Pons (tissue), 1 donor: ENCODE measurements at regions not wholly inside any gene's neighbourhood (a gene's known extent, or its start where the extent isn't known, plus 50 kb on each side); places are given as distances from the start of the nearest gene placed in this dataset.

Source experiments
- DNase-seq: peaks from one replicate; pipeline ENCODE4 v3.0.0-alpha.2; 2016; ENCODE audit warnings: low spot score

- DNase-seq: peak; percentile 7
These were observed 255.5 kb upstream of the SESN3 start for GRCh38 chr11:95486466-95486865.

- no peak for DNase-seq
These were observed 254.3 kb upstream of the SESN3 start for GRCh38 chr11:95485115-95485900.

GRCh38 chr11:95483339-95483738 lies 252.3 kb upstream of the SESN3 start:
- DNase-seq: no peak

GRCh38 chr11:95478003-95478402 lies 247.0 kb upstream of the SESN3 start:
- DNase-seq: no peak

GRCh38 chr11:95469258-95469657 lies 238.3 kb upstream of the SESN3 start:
- no peak for DNase-seq

- DNase-seq: no peak
These were observed 235.4 kb upstream of the SESN3 start for GRCh38 chr11:95466416-95466815.

- DNase-seq: no peak
These were observed 234.9 kb upstream of the SESN3 start for GRCh38 chr11:95465887-95466286.

- DNase-seq: no peak
These were observed 230.9 kb upstream of the SESN3 start for GRCh38 chr11:95461858-95462257.

- no peak for DNase-seq
These were observed 230.3 kb upstream of the SESN3 start for GRCh38 chr11:95461348-95461747.

- peak; percentile 56 for DNase-seq
These were observed 228.5 kb upstream of the SESN3 start for GRCh38 chr11:95459291-95460042.

- no peak for DNase-seq
These were observed 225.9 kb upstream of the SESN3 start for GRCh38 chr11:95456714-95457491.

GRCh38 chr11:95455228-95455970 lies 224.4 kb upstream of the SESN3 start:
- DNase-seq: no peak

- DNase-seq: peak; percentile 93
These were observed 222.7 kb upstream of the SESN3 start for GRCh38 chr11:95453616-95454171.

GRCh38 chr11:95451682-95452081 lies 220.7 kb upstream of the SESN3 start:
- DNase-seq: no peak

- no peak for DNase-seq
These were observed 220.3 kb upstream of the SESN3 start for GRCh38 chr11:95451261-95451660.

GRCh38 chr11:95450547-95451123 lies 219.6 kb upstream of the SESN3 start:
- no peak for DNase-seq

GRCh38 chr11:95445746-95446333 lies 214.8 kb upstream of the SESN3 start:
- no peak for DNase-seq

- DNase-seq: no peak
These were observed 213.6 kb upstream of the SESN3 start for GRCh38 chr11:95444309-95445241.

GRCh38 chr11:95443386-95443785 lies 212.4 kb upstream of the SESN3 start:
- no peak for DNase-seq
